ENCODE measurements at regions not wholly inside any gene's neighbourhood (a gene's known extent, or its start where the extent isn't known, plus 50 kb on each side); places are given as distances from the start of the nearest gene placed in this dataset.

GRCh38 chr13:64917566-64917965, 2312.6 kb downstream of the PCDH9 start:
- Histone ChIP-seq H3K4me1 (ENCODE audit: insufficient read depth) (no peaks in the 10 kb centered on the region), H3K27me3 (no peaks in the 10 kb centered on the region), H3K27ac (no peak overlapping the region), H3K36me3 (no peaks in the 10 kb centered on the region), H3K4me3 (no peak overlapping the region), H3K9me3 (no peaks in the 10 kb centered on the region)
- intact Hi-C loops (cut with DNase I): no loop called here
- TF ChIP-seq POLR2A (IDR thresholded peaks at IDR 0.05): no peak
- TF ChIP-seq EP300 (IDR thresholded peaks at IDR 0.05): no peak
- TF ChIP-seq CTCF (IDR thresholded peaks at IDR 0.05): no peak
- DNase-seq: no peak

GRCh38 chr13:64912141-64912540, 2318.0 kb downstream of the PCDH9 start:
- no peak for DNase-seq
- Histone ChIP-seq H3K36me3 (no peaks in the 10 kb centered on the region), H3K27ac (no peak overlapping the region), H3K4me3 (no peak overlapping the region), H3K27me3 (no peaks in the 10 kb centered on the region), H3K4me1 (ENCODE audit: insufficient read depth) (no peaks in the 10 kb centered on the region), H3K9me3 (no peaks in the 10 kb centered on the region)
- intact Hi-C loops (cut with DNase I): no loop called here
- TF ChIP-seq POLR2A (IDR thresholded peaks at IDR 0.05): no peak
- TF ChIP-seq EP300 (IDR thresholded peaks at IDR 0.05): no peak
- no peak for TF ChIP-seq CTCF (IDR thresholded peaks at IDR 0.05)
- WGBS, 3 donors: 49 to 91% (median 80%) methylated on average over 1 to 2 of the region's 2 CpGs

GRCh38 chr13:64910096-64910495, 2320.0 kb downstream of the PCDH9 start:
- Histone ChIP-seq H3K4me1 (ENCODE audit: insufficient read depth) (no peaks in the 10 kb centered on the region), H3K27me3 (no peaks in the 10 kb centered on the region), H3K4me3 (no peak overlapping the region), H3K27ac (no peak overlapping the region), H3K36me3 (no peaks in the 10 kb centered on the region), H3K9me3 (no peaks in the 10 kb centered on the region)
- DNase-seq: no peak
- intact Hi-C loops (cut with DNase I): no loop called here
- TF ChIP-seq CTCF (IDR thresholded peaks at IDR 0.05) (no peak), POLR2A (IDR thresholded peaks at IDR 0.05) (no peak), EP300 (IDR thresholded peaks at IDR 0.05) (no peak)
- WGBS, 3 donors: 75 to 82% (median 77%) methylated on average over 1 of the region's 1 CpG

- H3K4me1 ChIP-seq (ENCODE audit: insufficient read depth): no peaks in the 10 kb centered on the region
- no peaks in the 10 kb centered on the region for H3K36me3 ChIP-seq
- no peaks in the 10 kb centered on the region for H3K27me3 ChIP-seq
- intact Hi-C loops (cut with DNase I): no loop called here
- no peak overlapping the region for H3K27ac ChIP-seq
- TF ChIP-seq POLR2A (IDR thresholded peaks at IDR 0.05) (no peak), CTCF (IDR thresholded peaks at IDR 0.05) (no peak), EP300 (IDR thresholded peaks at IDR 0.05) (no peak)
- no peaks in the 10 kb centered on the region for H3K9me3 ChIP-seq
- no peak overlapping the region for H3K4me3 ChIP-seq
- DNase-seq: no peak
These were observed 2321.0 kb downstream of the PCDH9 start for GRCh38 chr13:64909184-64909583.

- no peaks in the 10 kb centered on the region for H3K27me3 ChIP-seq
- H3K27ac ChIP-seq: no peak overlapping the region
- WGBS, 3 donors: 78 to 94% (median 80%) methylated on average over 2 of the region's 2 CpGs
- no peak for TF ChIP-seq CTCF (IDR thresholded peaks at IDR 0.05)
- no peak for TF ChIP-seq POLR2A (IDR thresholded peaks at IDR 0.05)
- no peak for TF ChIP-seq EP300 (IDR thresholded peaks at IDR 0.05)
- H3K36me3 ChIP-seq: no peaks in the 10 kb centered on the region
- no peak overlapping the region for H3K4me3 ChIP-seq
- H3K4me1 ChIP-seq (ENCODE audit: insufficient read depth): no peaks in the 10 kb centered on the region
- H3K9me3 ChIP-seq: no peaks in the 10 kb centered on the region
- intact Hi-C loops (cut with DNase I): no loop called here
- DNase-seq: no peak
These were observed 2330.1 kb downstream of the PCDH9 start for GRCh38 chr13:64900039-64900438.

All from ovary (tissue), 7 donors.